ENCODE measurements at regions not wholly inside any gene's neighbourhood (a gene's known extent, or its start where the extent isn't known, plus 50 kb on each side); places are given as distances from the start of the nearest gene placed in this dataset.

DNA sequence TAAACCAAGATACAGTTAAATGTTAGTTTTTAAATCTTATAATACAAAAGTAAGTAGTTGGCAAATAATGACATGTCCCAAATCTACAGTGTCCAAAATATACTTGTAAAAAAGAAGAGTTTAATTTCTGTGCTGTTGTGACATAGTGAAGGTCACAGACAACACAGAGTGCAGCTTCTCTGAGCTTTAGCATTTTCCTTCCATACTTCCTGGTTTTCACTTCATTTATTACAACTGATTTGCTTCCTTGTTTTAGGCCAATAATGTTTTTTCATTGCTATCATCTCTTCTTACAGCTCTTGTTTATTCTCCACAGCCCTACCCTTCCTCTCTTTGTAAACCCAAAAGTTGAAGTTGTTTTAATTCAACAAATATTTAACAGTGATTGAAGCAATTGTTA, 132.4 kb upstream of the TET2 start:
- in situ Hi-C loops (cut with HindIII; ENCODE audit: low pct_ligation_motif_present, low sequenced_read_pairs), result no loop called here

DNA sequence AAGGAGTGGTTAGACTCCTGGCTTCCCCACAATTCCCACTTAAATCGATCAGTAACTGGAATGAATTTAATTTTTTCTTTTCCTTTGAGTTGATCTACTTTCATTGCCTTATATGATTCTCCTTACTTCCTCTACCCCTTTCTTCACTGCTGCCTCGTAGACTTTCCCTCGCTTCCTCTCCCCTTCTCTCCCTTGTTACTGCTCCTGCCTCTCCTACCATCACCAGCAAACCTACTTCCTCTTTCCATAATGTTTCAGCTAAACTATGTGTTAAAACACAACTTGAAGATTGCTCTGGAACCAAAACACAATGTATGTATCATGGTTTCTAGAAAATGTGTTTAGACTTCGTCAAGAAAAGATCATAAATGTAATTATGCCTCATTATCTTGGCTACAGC, 132.0 kb upstream of the TET2 start:
- in situ Hi-C loops (cut with HindIII; ENCODE audit: low pct_ligation_motif_present, low sequenced_read_pairs), result no loop called here
- no peaks in the 10 kb centered on the region for H3K36me3 ChIP-seq (replicated peaks)
- TF ChIP-seq, protein P1, sequence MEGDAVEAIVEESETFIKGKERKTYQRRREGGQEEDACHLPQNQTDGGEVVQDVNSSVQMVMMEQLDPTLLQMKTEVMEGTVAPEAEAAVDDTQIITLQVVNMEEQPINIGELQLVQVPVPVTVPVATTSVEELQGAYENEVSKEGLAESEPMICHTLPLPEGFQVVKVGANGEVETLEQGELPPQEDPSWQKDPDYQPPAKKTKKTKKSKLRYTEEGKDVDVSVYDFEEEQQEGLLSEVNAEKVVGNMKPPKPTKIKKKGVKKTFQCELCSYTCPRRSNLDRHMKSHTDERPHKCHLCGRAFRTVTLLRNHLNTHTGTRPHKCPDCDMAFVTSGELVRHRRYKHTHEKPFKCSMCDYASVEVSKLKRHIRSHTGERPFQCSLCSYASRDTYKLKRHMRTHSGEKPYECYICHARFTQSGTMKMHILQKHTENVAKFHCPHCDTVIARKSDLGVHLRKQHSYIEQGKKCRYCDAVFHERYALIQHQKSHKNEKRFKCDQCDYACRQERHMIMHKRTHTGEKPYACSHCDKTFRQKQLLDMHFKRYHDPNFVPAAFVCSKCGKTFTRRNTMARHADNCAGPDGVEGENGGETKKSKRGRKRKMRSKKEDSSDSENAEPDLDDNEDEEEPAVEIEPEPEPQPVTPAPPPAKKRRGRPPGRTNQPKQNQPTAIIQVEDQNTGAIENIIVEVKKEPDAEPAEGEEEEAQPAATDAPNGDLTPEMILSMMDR (IDR thresholded peaks at IDR 0.05; ENCODE audit: low read depth, low read length, missing control alignments), result no peak
- no peak overlapping the region for H3K4me3 ChIP-seq (ENCODE audit: low read depth, low read length)
- no peak for DNase-seq
- no peaks in the 10 kb centered on the region for H3K27me3 ChIP-seq (replicated peaks)
- no peak overlapping the region for H3K27ac ChIP-seq

More for the DNA sequence above, 132.4 kb upstream of the TET2 start:
- Histone ChIP-seq H3K36me3 (replicated peaks) (no peaks in the 10 kb centered on the region), H3K4me3 (ENCODE audit: low read depth, low read length) (no peak overlapping the region), H3K27me3 (replicated peaks) (no peaks in the 10 kb centered on the region), H3K27ac (no peak overlapping the region)
- TF ChIP-seq, protein P1 (IDR thresholded peaks at IDR 0.05; ENCODE audit: low read depth, low read length, missing control alignments), result no peak
- no peak for DNase-seq

DNA sequence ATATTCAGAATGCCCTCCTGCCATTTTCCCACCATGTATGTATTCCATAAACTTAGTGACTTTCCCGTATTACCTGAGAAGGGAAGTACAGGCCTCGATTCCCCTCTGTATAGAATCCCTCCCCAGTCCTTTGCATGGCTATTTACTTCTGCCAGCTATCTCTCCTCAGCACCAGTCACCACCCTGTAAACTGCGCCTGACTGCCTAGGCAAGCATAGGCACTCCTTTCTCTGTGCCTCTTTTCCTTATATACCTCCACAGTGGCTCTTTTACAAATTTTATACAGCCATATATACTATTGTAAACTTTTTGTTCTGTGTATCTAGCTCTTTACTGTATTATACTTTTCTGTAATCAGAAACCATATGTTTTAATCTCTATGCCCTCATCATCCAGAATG, 130.9 kb upstream of the TET2 start:
- DNase-seq, result no peak
- Histone ChIP-seq H3K36me3 (replicated peaks) (no peaks in the 10 kb centered on the region), H3K27me3 (replicated peaks) (no peaks in the 10 kb centered on the region), H3K4me3 (ENCODE audit: low read depth, low read length) (no peak overlapping the region), H3K27ac (no peak overlapping the region)
- in situ Hi-C loops (cut with HindIII; ENCODE audit: low pct_ligation_motif_present, low sequenced_read_pairs), result no loop called here
- TF ChIP-seq, protein P1 (IDR thresholded peaks at IDR 0.05; ENCODE audit: low read depth, low read length, missing control alignments), result no peak

DNA sequence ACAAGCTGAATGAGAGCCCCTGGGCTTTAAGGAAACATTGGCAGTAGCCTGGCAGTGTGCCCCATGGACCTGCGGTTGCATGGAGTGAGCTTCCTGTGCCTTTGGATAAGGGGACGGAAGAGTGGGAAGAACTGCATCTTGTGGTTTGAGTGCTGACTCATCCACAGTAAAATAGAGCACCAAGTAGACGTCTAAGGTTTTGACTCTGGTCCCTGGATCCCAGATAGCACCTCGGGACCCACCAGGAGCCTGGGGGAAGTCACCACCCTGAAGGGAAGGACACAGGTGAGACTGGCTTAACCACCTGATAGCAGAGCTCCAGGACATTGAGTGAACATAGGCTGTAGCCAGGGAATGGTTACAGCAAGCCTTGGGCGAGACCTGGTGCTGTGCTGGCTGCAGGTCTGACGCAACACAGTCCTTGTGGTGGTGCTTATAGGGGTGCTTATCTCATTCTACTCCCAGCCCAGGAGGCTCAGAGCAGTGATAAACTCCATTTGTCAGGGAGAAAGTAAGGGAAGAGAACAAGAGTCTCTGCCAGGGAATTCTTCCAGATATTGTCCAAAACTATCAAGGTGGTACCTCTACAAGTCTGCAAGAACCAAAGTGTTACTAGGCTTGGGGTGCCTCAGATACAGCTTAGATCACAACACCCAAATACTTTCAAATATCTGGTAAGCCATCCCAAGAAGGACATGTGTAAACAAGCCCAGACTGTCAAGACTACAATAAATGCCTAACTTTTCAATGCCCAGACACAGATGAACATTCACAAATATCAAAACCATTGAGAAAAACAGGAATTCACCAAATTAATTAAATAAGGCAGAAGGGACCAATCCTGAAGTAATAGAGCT, 123.6 kb upstream of the TET2 start:
- no peak for DNase-seq
- Histone ChIP-seq H3K4me3 (ENCODE audit: low read depth, low read length) (no peak overlapping the region), H3K27me3 (replicated peaks) (no peaks in the 10 kb centered on the region), H3K36me3 (replicated peaks) (no peaks in the 10 kb centered on the region), H3K27ac (no peak overlapping the region)
- TF ChIP-seq, protein P1 (IDR thresholded peaks at IDR 0.05; ENCODE audit: low read depth, low read length, missing control alignments), result no peak
- in situ Hi-C loops (cut with HindIII; ENCODE audit: low pct_ligation_motif_present, low sequenced_read_pairs), result no loop called here

DNA sequence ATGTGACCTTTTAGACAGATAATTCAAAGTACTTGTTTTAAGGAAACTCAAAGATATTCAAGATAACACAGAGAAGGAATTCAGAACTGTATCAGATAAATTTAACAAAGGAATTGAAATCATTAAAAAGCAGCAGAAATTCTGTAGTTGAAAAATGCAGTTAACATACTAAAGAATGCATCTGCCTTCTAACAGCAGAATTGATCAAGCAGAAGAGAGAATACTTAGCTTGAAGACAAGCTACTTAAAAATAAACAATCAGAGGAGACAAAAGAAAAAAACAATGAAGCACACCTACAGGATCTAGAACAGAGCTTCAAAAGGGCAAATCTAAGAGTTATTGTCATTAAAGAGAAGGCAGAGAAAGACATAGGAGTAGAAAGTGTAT, 123.0 kb upstream of the TET2 start:
- in situ Hi-C loops (cut with HindIII; ENCODE audit: low pct_ligation_motif_present, low sequenced_read_pairs), result no loop called here
- Histone ChIP-seq H3K4me3 (ENCODE audit: low read depth, low read length) (no peak overlapping the region), H3K27ac (no peak overlapping the region), H3K27me3 (replicated peaks) (no peaks in the 10 kb centered on the region), H3K36me3 (replicated peaks) (no peaks in the 10 kb centered on the region)
- TF ChIP-seq, protein P1 (IDR thresholded peaks at IDR 0.05; ENCODE audit: low read depth, low read length, missing control alignments), result no peak
- DNase-seq, result no peak

Measured in brain microvascular endothelial cell (primary cell).